K562 (cell line): ENCODE measurements at regions not wholly inside any gene's neighbourhood (a gene's known extent, or its start where the extent isn't known, plus 50 kb on each side); places are given as distances from the start of the nearest gene placed in this dataset.

Source experiments
- BACH1 ChIP-seq: fragments of 200-800 bp; sonication (Bioruptor generic); IDR thresholded peaks from 2 replicates; pipeline ENCODE4 v1.6.1; 2016; ENCODE audit warnings: missing genetic modification characterization, missing compliant biosample characterization
- E2F1 ChIP-seq: sonication (generic); formaldehyde crosslinking; IDR thresholded peaks from 2 replicates; pipeline ENCODE4 v1.8.1; 2023; ENCODE audit warnings: mild to moderate bottlenecking, missing genetic modification reagents, moderate library complexity
- NFRKB ChIP-seq: fragments of 450-650 bp; IDR thresholded peaks from 2 replicates; pipeline ENCODE4 v1.6.1; 2016; ENCODE audit warnings: low read depth
- NR2C1 ChIP-seq, 2 experiments: fragments of 450-650 bp; IDR thresholded peaks; 2 replicates each; pipeline ENCODE4 v1.6.1; 2017; ENCODE audit warnings: mild to moderate bottlenecking in 2 of 2, antibody characterized with exemption in 1 of 2, inconsistent platforms in 1 of 2, missing compliant biosample characterization in 1 of 2, missing genetic modification characterization in 1 of 2
- PHB ChIP-seq: fragments of 250-450 bp; sonication (Bioruptor Pico); IDR thresholded peaks from 2 replicates; pipeline ENCODE4 v1.5.0; 2021
- PRMT5 ChIP-seq: sonication (generic); formaldehyde crosslinking; IDR thresholded peaks from 2 replicates; pipeline ENCODE4 v1.5.0; 2020; ENCODE audit warnings: missing genetic modification reagents
- REST ChIP-seq, 2 experiments: fragments of 450-650 bp; formaldehyde crosslinking in 1 of 2; IDR thresholded peaks; 2 replicates each; pipeline versions ENCODE4 v1.4.0 to v1.6.1; 2014 to 2020; ENCODE audit warnings: mild to moderate bottlenecking in 2 of 2, borderline replicate concordance in 1 of 2, low read depth in 1 of 2
- RFX7 ChIP-seq: fragments of 250-450 bp; sonication (Bioruptor Pico); IDR thresholded peaks from 2 replicates; pipeline ENCODE4 v1.5.1; 2021; ENCODE audit warnings: mild to moderate bottlenecking
- SRF ChIP-seq, 2 experiments: fragments of 250-450, 450-650 bp in 1 of 2; sonication (Bioruptor Pico) in 1 of 2; sonication (generic) in 1 of 2; formaldehyde crosslinking; IDR thresholded peaks; 2 replicates each; pipeline versions ENCODE4 v1.5.0 to v1.5.1; 2020 to 2022; ENCODE audit warnings: mild to moderate bottlenecking in 1 of 2, missing genetic modification reagents in 1 of 2
- SRSF7 ChIP-seq: fragments of 200-400 bp; formaldehyde crosslinking; optimal IDR thresholded peaks from 2 replicates; pipeline ENCODE3; 2017; ENCODE audit warnings: mild to moderate bottlenecking, low read depth, low read length
- THRAP3 ChIP-seq: fragments of 450-650 bp; IDR thresholded peaks from 2 replicates; pipeline ENCODE4 v1.6.1; 2016; ENCODE audit warnings: mild to moderate bottlenecking, inconsistent platforms, borderline replicate concordance
- ZBTB11 ChIP-seq, 3 experiments: fragments of 200-800 bp in 1 of 3; fragments of 250-450 bp in 1 of 3; fragments of 450-650 bp in 1 of 3; sonication (Bioruptor Pico) in 1 of 3; sonication (Bioruptor generic) in 1 of 3; formaldehyde crosslinking in 1 of 3; IDR thresholded peaks; 2 replicates each; pipeline versions ENCODE4 v1.6.1 to v1.8.0; 2016 to 2022; ENCODE audit warnings: mild to moderate bottlenecking in 2 of 3, missing genetic modification characterization in 2 of 3, missing compliant biosample characterization in 1 of 3, moderate library complexity in 1 of 3
- ZSCAN32 ChIP-seq: fragments of 450-650 bp; formaldehyde crosslinking; IDR thresholded peaks from 2 replicates; pipeline ENCODE4 v1.4.0; 2020; ENCODE audit warnings: mild to moderate bottlenecking, moderate library complexity

- TF ChIP-seq REST (IDR thresholded peaks at IDR 0.05; ENCODE audit: borderline replicate concordance) (no peak; the same call in 1 of the 2 replicates), REST (CRISPR knock-in tag; IDR thresholded peaks at IDR 0.05; ENCODE audit: low read depth) (no peak), THRAP3 (0 out of 2 replicates have a peak, but pooled peaks have one; percentile 28), PHB (CRISPR knock-in tag) (no peak), SRF (CRISPR knock-in tag; IDR thresholded peaks at IDR 0.05) (no peak), NFRKB (peak; percentile 94), ZBTB11 (CRISPR knock-in tag; IDR thresholded peaks at IDR 0.05) (no peak), PRMT5 (no peak), NR2C1 (IDR thresholded peaks at IDR 0.05) (no peak), NR2C1 (tag; IDR thresholded peaks at IDR 0.05) (peak; percentile 75), BACH1 (tag) (peak; percentile 55), SRSF7 (no peak), RFX7 (CRISPR knock-in tag) (no peak), E2F1 (CRISPR knock-in tag) (no peak), ZSCAN32 (CRISPR knock-in tag) (peak; percentile 99)
Observed at GRCh38 chr12:46557539-46558373, 185.2 kb upstream of the SLC38A2 start (continued).
